ENCODE measurements at regions not wholly inside any gene's neighbourhood (a gene's known extent, or its start where the extent isn't known, plus 50 kb on each side); places are given as distances from the start of the nearest gene placed in this dataset.

DNA sequence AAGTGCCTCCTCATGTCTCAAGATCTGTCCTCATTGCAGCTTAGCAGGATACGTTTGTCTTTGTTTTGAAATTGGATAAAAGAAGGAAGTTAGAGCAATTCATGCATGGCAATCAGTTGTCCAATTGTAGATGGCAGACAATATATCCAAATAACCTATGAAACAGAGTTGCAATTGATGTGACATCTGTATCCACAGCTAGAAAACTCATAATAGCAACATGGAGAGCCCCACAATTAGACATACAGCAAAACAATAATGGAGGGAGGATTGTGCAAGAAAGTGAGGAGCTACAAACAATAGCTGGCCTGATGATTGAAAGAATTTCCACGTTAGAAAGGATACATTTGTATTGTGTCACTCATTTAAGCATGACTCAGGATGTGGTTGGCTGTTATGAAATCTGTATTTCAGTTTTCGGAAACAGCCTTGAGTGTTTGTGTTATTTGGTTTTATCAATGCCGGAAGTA is 132.0 kb downstream of the FAM174A start:
- H3K27me3 Mint-ChIP-seq, result peaks cover 4% of the 10 kb centered on the region
- H3K9me3 Mint-ChIP-seq (ENCODE audit: insufficient read depth), result no peaks in the 10 kb centered on the region
- H3K9ac ChIP-seq (ENCODE audit: low read length), result no peak overlapping the region
- no peaks in the 10 kb centered on the region for H3K79me2 ChIP-seq (ENCODE audit: control insufficient read depth, insufficient read depth, low read length)
- intact Hi-C loops (cut with micrococcal nuclease), result no loop called here
- H3K36me3 ChIP-seq (replicated peaks in 1 of 2; ENCODE audit: control extremely low read depth in 1 of 2, control insufficient read depth in 1 of 2, extremely low read depth in 1 of 2, insufficient read depth in 2 of 2, low read length in 1 of 2), result no peaks in the 10 kb centered on the region
- ATAC-seq (ENCODE audit: low read depth), result no peak
- no peak overlapping the region for H3K27ac Mint-ChIP-seq
- no peaks in the 10 kb centered on the region for H3K9me3 ChIP-seq (ENCODE audit: control extremely low read depth in 1 of 3, control insufficient read depth in 2 of 3, insufficient read depth in 1 of 3, low read length in 2 of 3)
- CTCF ChIA-PET, result no interaction called here
- no peak for TF ChIP-seq EZH2 (IDR thresholded peaks at IDR 0.05; ENCODE audit: borderline replicate concordance, insufficient read depth, low read depth, low read length, poor library complexity, severe bottlenecking)
- TF ChIP-seq CTCF (IDR thresholded peaks at IDR 0.05), result no peak
- H4K20me1 ChIP-seq (ENCODE audit: control insufficient read depth, insufficient read depth, low read length, poor library complexity, severe bottlenecking), result no peaks in the 10 kb centered on the region
- DNase-seq, result no peak
- H3K27me3 ChIP-seq (replicated peaks in 1 of 4; ENCODE audit: control extremely low read depth in 1 of 4, control insufficient read depth in 3 of 4, insufficient read depth in 4 of 4, low read length in 3 of 4), result peaks cover 0 to 4% (median 0%) of the 10 kb centered on the region in 4 experiments
- POLR2A ChIA-PET, result no interaction called here
- H3K4me3 Mint-ChIP-seq, result no peak overlapping the region
- no peaks in the 10 kb centered on the region for H3K4me1 ChIP-seq (ENCODE audit: control insufficient read depth in 2 of 2, insufficient read depth in 2 of 2, low read length in 2 of 2)
- no CpG with 5 or more reads among the region's 4 CpGs for WGBS (ENCODE audit: insufficient coverage)
- no peak overlapping the region for H2AFZ ChIP-seq (ENCODE audit: insufficient read depth, low read depth, low read length, poor library complexity, severe bottlenecking)
- H3K4me2 ChIP-seq (replicated peaks; ENCODE audit: low read depth, low read length, poor library complexity, severe bottlenecking), result no peak overlapping the region
- peaks cover 3% of the 10 kb centered on the region for H3K4me1 Mint-ChIP-seq
- no peak overlapping the region for H3K27ac ChIP-seq (ENCODE audit: low read length in 2 of 2)
- H3K4me3 ChIP-seq (ENCODE audit: control extremely low read depth in 1 of 5, extremely low read depth in 1 of 5, insufficient read depth in 1 of 5, low read depth in 2 of 5, low read length in 4 of 5), result no peak overlapping the region

GRCh38 chr5:100668511-100668910 is 133.3 kb downstream of the FAM174A start:
- DNase-seq (no peak), ATAC-seq (ENCODE audit: low read depth) (no peak)
- Histone ChIP-seq H3K36me3 (replicated peaks in 1 of 2; ENCODE audit: control extremely low read depth in 1 of 2, control insufficient read depth in 1 of 2, extremely low read depth in 1 of 2, insufficient read depth in 2 of 2, low read length in 1 of 2) (no peaks in the 10 kb centered on the region), H2AFZ (ENCODE audit: insufficient read depth, low read depth, low read length, poor library complexity, severe bottlenecking) (no peak overlapping the region), H3K4me1 (ENCODE audit: control insufficient read depth in 2 of 2, insufficient read depth in 2 of 2, low read length in 2 of 2) (no peaks in the 10 kb centered on the region), H3K9me3 (ENCODE audit: control extremely low read depth in 1 of 3, control insufficient read depth in 2 of 3, insufficient read depth in 1 of 3, low read length in 2 of 3) (no peaks in the 10 kb centered on the region), H3K4me3 (ENCODE audit: control extremely low read depth in 1 of 5, extremely low read depth in 1 of 5, insufficient read depth in 1 of 5, low read depth in 2 of 5, low read length in 4 of 5) (no peak overlapping the region), H3K79me2 (ENCODE audit: control insufficient read depth, insufficient read depth, low read length) (no peaks in the 10 kb centered on the region), H3K4me2 (replicated peaks; ENCODE audit: low read depth, low read length, poor library complexity, severe bottlenecking) (no peak overlapping the region), H3K27ac (ENCODE audit: low read length in 2 of 2) (no peak overlapping the region), H3K9ac (ENCODE audit: low read length) (no peak overlapping the region), H3K27me3 (replicated peaks in 1 of 4; ENCODE audit: control extremely low read depth in 1 of 4, control insufficient read depth in 3 of 4, insufficient read depth in 4 of 4, low read length in 3 of 4) (peaks cover 0 to 4% (median 0%) of the 10 kb centered on the region in 4 experiments), H4K20me1 (ENCODE audit: control insufficient read depth, insufficient read depth, low read length, poor library complexity, severe bottlenecking) (no peaks in the 10 kb centered on the region)
- Mint-ChIP-seq H3K4me1 (peaks cover 3% of the 10 kb centered on the region), H3K4me3 (no peak overlapping the region), H3K27me3 (peaks cover 4% of the 10 kb centered on the region), H3K9me3 (ENCODE audit: insufficient read depth) (no peaks in the 10 kb centered on the region), H3K27ac (no peak overlapping the region)
- ChIA-PET POLR2A (no interaction called here), CTCF (no interaction called here)
- TF ChIP-seq CTCF (IDR thresholded peaks at IDR 0.05) (no peak), EZH2 (IDR thresholded peaks at IDR 0.05; ENCODE audit: borderline replicate concordance, insufficient read depth, low read depth, low read length, poor library complexity, severe bottlenecking) (no peak)
- WGBS (ENCODE audit: insufficient coverage), result no CpG with 5 or more reads among the region's 3 CpGs
- intact Hi-C loops (cut with micrococcal nuclease), result no loop called here

All from B cell (primary cell).